SK-N-SH (cell line): ENCODE measurements at regions not wholly inside any gene's neighbourhood (a gene's known extent, or its start where the extent isn't known, plus 50 kb on each side); places are given as distances from the start of the nearest gene placed in this dataset.

Experiments used
- CTCF ChIA-PET: fragments of 300-600, 350-600 bp; formaldehyde crosslinking; extraction: SDS; loops from one replicate; lab custom pipeline; 2021; lab: Yijun Ruan, JAX
- POLR2A ChIA-PET: fragments of 350-600 bp; sonication (Branson Sonifier 250); formaldehyde crosslinking; extraction: SDS; loops from one replicate; lab custom pipeline; 2020; ENCODE audit warnings: antibody characterized with exemption, inconsistent platforms; lab: Yijun Ruan, JAX
- DNase-seq: peaks from one replicate; pipeline ENCODE4 v3.0.0; 2012
- H2AFZ ChIP-seq: fragments of 200-600 bp; sonication (generic); 2 replicates; pipeline ENCODE4 v1.8.1; 2016; ENCODE audit warnings: antibody characterized with exemption, mild to moderate bottlenecking, low read depth
- H3F3A ChIP-seq: fragments of 200-600 bp; sonication (generic); replicated peaks from 2 replicates; pipeline ENCODE3; 2016; ENCODE audit warnings: antibody characterized with exemption, mild to moderate bottlenecking; ENCODE audit not compliant: insufficient read depth
- H3K27ac ChIP-seq, 2 experiments: fragments of 200-500 bp in 1 of 2; fragments of 200-600 bp in 1 of 2; sonication (Bioruptor generic) in 1 of 2; sonication (generic), shearing (Covaris generic) in 1 of 2; 2 replicates each; pipeline versions ENCODE4 v1.5.1 to v1.6.1; 2014 to 2016; ENCODE audit warnings: low read depth in 2 of 2, inconsistent platforms in 1 of 2, low read length in 1 of 2, mild to moderate bottlenecking in 1 of 2, mixed read lengths in 1 of 2
- H3K27me3 ChIP-seq: fragments of 200-600 bp; sonication (generic), shearing (Covaris generic); 2 replicates; pipeline ENCODE4 v1.6.1; 2016; ENCODE audit warnings: mixed run types; ENCODE audit not compliant: insufficient read depth
- H3K36me3 ChIP-seq, 2 experiments: fragments of 200-500 bp in 1 of 2; fragments of 200-600 bp in 1 of 2; sonication (Bioruptor generic) in 1 of 2; sonication (generic) in 1 of 2; replicated peaks in 1 of 2; 2 replicates each; pipeline versions ENCODE3 to v1.5.1; 2014 to 2016; ENCODE audit warnings: low read length in 1 of 2, mild to moderate bottlenecking in 1 of 2; ENCODE audit not compliant: insufficient read depth in 2 of 2, control insufficient read depth in 1 of 2
- H3K4me1 ChIP-seq, 2 experiments: fragments of 200-500 bp in 1 of 2; fragments of 200-600 bp in 1 of 2; sonication (Bioruptor generic) in 1 of 2; sonication (generic), shearing (Covaris generic) in 1 of 2; 2 replicates each; pipeline versions ENCODE4 v1.5.1 to v1.6.1; 2014 to 2016; ENCODE audit warnings: low read depth in 1 of 2, low read length in 1 of 2, mixed run types in 1 of 2; ENCODE audit not compliant: insufficient read depth in 2 of 2, control insufficient read depth in 1 of 2
- H3K4me2 ChIP-seq: fragments of 200-600 bp; sonication (generic), shearing (Covaris generic); 2 replicates; pipeline ENCODE4 v1.6.1; 2017; ENCODE audit warnings: mixed run types
- H3K4me3 ChIP-seq, 2 experiments: fragments of 200-500 bp in 1 of 2; fragments of 200-600 bp in 1 of 2; sonication (Bioruptor generic) in 1 of 2; sonication (generic), shearing (Covaris generic) in 1 of 2; 2 replicates each; pipeline versions ENCODE4 v1.5.1 to v1.8.1; 2014 to 2016; ENCODE audit warnings: low read depth in 2 of 2, inconsistent platforms in 1 of 2, low read length in 1 of 2, mild to moderate bottlenecking in 1 of 2, mixed read lengths in 1 of 2, moderate library complexity in 1 of 2
- H3K79me2 ChIP-seq: fragments of 200-600 bp; sonication (generic); 2 replicates; pipeline ENCODE4 v1.8.1; 2017; ENCODE audit warnings: mild to moderate bottlenecking; ENCODE audit not compliant: insufficient read depth
- H3K9ac ChIP-seq: fragments of 200-600 bp; sonication (generic); 2 replicates; pipeline ENCODE4 v1.6.1; 2017; ENCODE audit warnings: mixed run types
- H3K9me2 ChIP-seq: fragments of 200-600 bp; sonication (generic); 2 replicates; pipeline ENCODE4 v1.6.1; 2017; ENCODE audit warnings: mixed run types
- H3K9me3 ChIP-seq: fragments of 200-600 bp; sonication (generic); 2 replicates; pipeline ENCODE4 v1.6.1; 2017; ENCODE audit warnings: mixed run types, mild to moderate bottlenecking, moderate library complexity
- H4K20me1 ChIP-seq: fragments of 200-600 bp; sonication (generic); 2 replicates; pipeline ENCODE4 v1.6.1; 2017; ENCODE audit warnings: mild to moderate bottlenecking, mixed run types; ENCODE audit not compliant: insufficient read depth
- FOXM1 ChIP-seq: IDR thresholded peaks from 2 replicates; pipeline ENCODE4 v1.4.0; 2012; ENCODE audit warnings: low read depth, mild to moderate bottlenecking
- GABPA ChIP-seq: IDR thresholded peaks from 2 replicates; pipeline ENCODE4 v1.4.0; 2012; ENCODE audit warnings: low read depth, mild to moderate bottlenecking
- GATA2 ChIP-seq: sonication (generic); formaldehyde crosslinking; IDR thresholded peaks from 2 replicates; pipeline ENCODE4 v1.5.0; 2020; ENCODE audit warnings: mild to moderate bottlenecking, missing genetic modification reagents
- IRF3 ChIP-seq: fragments of 150-350 bp; IDR thresholded peaks from 2 replicates; pipeline ENCODE4 v1.6.1; 2016; ENCODE audit warnings: mild to moderate bottlenecking, low read depth, low read length
- MAX ChIP-seq: IDR thresholded peaks from 2 replicates; pipeline ENCODE4 v1.4.0; 2012; ENCODE audit warnings: low read depth
- MXI1 ChIP-seq: IDR thresholded peaks from 2 replicates; pipeline ENCODE4 v1.6.1; 2012; ENCODE audit warnings: mild to moderate bottlenecking, low read depth, low read length, improper control_type of control experiment
- RAD21 ChIP-seq: IDR thresholded peaks from 2 replicates; pipeline ENCODE4 v1.6.1; 2012; ENCODE audit warnings: mild to moderate bottlenecking, low read length
- RCOR1 ChIP-seq: fragments of 150-350 bp; IDR thresholded peaks from 2 replicates; pipeline ENCODE4 v1.6.1; 2017; ENCODE audit warnings: antibody characterized with exemption, low read length
- REST ChIP-seq: IDR thresholded peaks from 2 replicates; pipeline ENCODE4 v1.6.1; 2012; ENCODE audit warnings: mild to moderate bottlenecking, low read depth, low read length, moderate library complexity
- TEAD4 ChIP-seq: IDR thresholded peaks from 2 replicates; pipeline ENCODE4 v1.4.0; 2012; ENCODE audit warnings: mild to moderate bottlenecking, borderline replicate concordance; ENCODE audit not compliant: insufficient read depth
- USF2 ChIP-seq: fragments of 150-350 bp; IDR thresholded peaks from 2 replicates; pipeline ENCODE4 v1.6.1; 2017; ENCODE audit warnings: antibody characterized with exemption, low read length, low read depth, borderline replicate concordance
- YY1 ChIP-seq: IDR thresholded peaks from 2 replicates; pipeline ENCODE4 v1.4.0; 2012; ENCODE audit warnings: low read depth, mild to moderate bottlenecking
- WGBS: methylation state at CpG from one replicate; pipeline ENCODE4 v1.1.6; 2017; ENCODE audit warnings: low lambda C conversion rate; 5-methylcytosine and 5-hydroxymethylcytosine counted together

- TF ChIP-seq FOXM1 (no peak), RAD21 (no peak), GATA2 (CRISPR knock-in tag) (no peak), RCOR1 (no peak), MAX (no peak), TEAD4 (no peak), YY1 (no peak)
Observed at GRCh38 chr6:149223120-149223903, 94.2 kb upstream of the TAB2 start (continued).

- CTCF ChIA-PET = interaction anchor here (1.1 to 1.4 kb wide), 2 partner anchors 208 to 217 kb away, joined by 3 to 5 read pairs; no protein-coding TSS in a partner anchor
- WGBS = 24% methylated on average over 2 of the region's 2 CpGs
Observed at GRCh38 chr6:149223904-149224351, 93.6 kb upstream of the TAB2 start.

More at GRCh38 chr6:149223904-149224351, 93.6 kb upstream of the TAB2 start:
- Histone ChIP-seq H3K79me2 (no peaks in the 10 kb centered on the region), H3F3A (no peaks in the 10 kb centered on the region), H3K27me3 (no peaks in the 10 kb centered on the region), H3K4me1 (peaks cover 0 to 18% of the 10 kb centered on the region in 2 experiments; a peak in 2 of 4 replicates), H3K36me3 (peaks cover 0 to 3% of the 10 kb centered on the region in 2 experiments), H2AFZ (no peak overlapping the region), H3K9me2 (no peaks in the 10 kb centered on the region), H3K9ac (no peak overlapping the region), H4K20me1 (no peaks in the 10 kb centered on the region), H3K4me3 (no peak overlapping the region), H3K9me3 (no peaks in the 10 kb centered on the region), H3K27ac (no peak overlapping the region), H3K4me2 (no peak overlapping the region)
- no peak for DNase-seq
- no peak for TF ChIP-seq YY1
- no peak for TF ChIP-seq GABPA
- no peak for TF ChIP-seq USF2
- TF ChIP-seq MXI1 = no peak
- TF ChIP-seq TEAD4 = no peak
- no peak for TF ChIP-seq IRF3
- no peak for TF ChIP-seq REST
- no peak for TF ChIP-seq RCOR1
- POLR2A ChIA-PET = no interaction called here
